ENCODE measurements at regions not wholly inside any gene's neighbourhood (a gene's known extent, or its start where the extent isn't known, plus 50 kb on each side); places are given as distances from the start of the nearest gene placed in this dataset.
"Not testable (repeated sequence)": the region's sequence is repeated elsewhere in the genome, so short reads cannot be mapped to it uniquely, and the experiment has no call there.

GRCh38 chr14:87043667-87044200 lies 949.2 kb downstream of the GALC start:
- intact Hi-C loops (cut with DNase I): no loop called here
- DNase-seq: no peak

GRCh38 chr14:87042354-87042753 lies 950.6 kb downstream of the GALC start:
- DNase-seq: no peak
- intact Hi-C loops (cut with DNase I): no loop called here

- intact Hi-C loops (cut with DNase I): no loop called here
- no peak for DNase-seq
These were observed 951.5 kb downstream of the GALC start for GRCh38 chr14:87041290-87042020.

GRCh38 chr14:87034680-87035079 lies 958.3 kb downstream of the GALC start:
- intact Hi-C loops (cut with DNase I): no loop called here
- DNase-seq: no peak

- no peak for DNase-seq
- intact Hi-C loops (cut with DNase I): no loop called here
These were observed 962.8 kb downstream of the GALC start for GRCh38 chr14:87030197-87030596.

- DNase-seq; intact Hi-C loops (cut with DNase I): not testable (repeated sequence)
These were observed 972.9 kb downstream of the GALC start for GRCh38 chr14:87020106-87020505.

GRCh38 chr14:87018294-87018693 lies 974.7 kb downstream of the GALC start:
- no peak for DNase-seq
- intact Hi-C loops (cut with DNase I): no loop called here

- no peak for DNase-seq
- intact Hi-C loops (cut with DNase I): no loop called here
These were observed 975.6 kb downstream of the GALC start for GRCh38 chr14:87017335-87017734.

GRCh38 chr14:87014856-87015255 lies 978.1 kb downstream of the GALC start:
- DNase-seq: no peak
- intact Hi-C loops (cut with DNase I): no loop called here

GRCh38 chr14:87013583-87013982 lies 979.4 kb downstream of the GALC start:
- DNase-seq: no peak
- intact Hi-C loops (cut with DNase I): no loop called here

- intact Hi-C loops (cut with DNase I): no loop called here
These were observed 984.0 kb downstream of the GALC start for GRCh38 chr14:87008965-87009364.

GRCh38 chr14:87005280-87005679 lies 987.7 kb downstream of the GALC start:
- intact Hi-C loops (cut with DNase I): no loop called here
- DNase-seq: no peak

More at GRCh38 chr14:87008965-87009364, 984.0 kb downstream of the GALC start:
- DNase-seq: no peak

GRCh38 chr14:87002776-87003175 lies 990.2 kb downstream of the GALC start:
- no peak for DNase-seq
- intact Hi-C loops (cut with DNase I): no loop called here

GRCh38 chr14:87001333-87001732 lies 991.6 kb downstream of the GALC start:
- no peak for DNase-seq
- intact Hi-C loops (cut with DNase I): no loop called here

GRCh38 chr14:87000081-87000480 lies 992.9 kb downstream of the GALC start:
- intact Hi-C loops (cut with DNase I): no loop called here
- DNase-seq: no peak

GRCh38 chr14:86999036-86999435 lies 993.9 kb downstream of the GALC start:
- intact Hi-C loops (cut with DNase I): no loop called here
- no peak for DNase-seq

- intact Hi-C loops (cut with DNase I): no loop called here
- DNase-seq: no peak
These were observed 995.7 kb downstream of the GALC start for GRCh38 chr14:86997271-86997670.

GRCh38 chr14:86990396-86990795 lies 1002.6 kb downstream of the GALC start:
- no peak for DNase-seq
- intact Hi-C loops (cut with DNase I): no loop called here

GRCh38 chr14:86989285-86989684 lies 1003.7 kb downstream of the GALC start:
- intact Hi-C loops (cut with DNase I): no loop called here

GRCh38 chr14:86987966-86988365 lies 1005.0 kb downstream of the GALC start:
- intact Hi-C loops (cut with DNase I): no loop called here
- no peak for DNase-seq

More at GRCh38 chr14:86989285-86989684, 1003.7 kb downstream of the GALC start:
- DNase-seq: no peak

GRCh38 chr14:86973177-86973576 lies 1019.8 kb downstream of the GALC start:
- no peak for DNase-seq
- intact Hi-C loops (cut with DNase I): no loop called here

GRCh38 chr14:86971292-86971691 lies 1021.7 kb downstream of the GALC start:
- no peak for DNase-seq
- intact Hi-C loops (cut with DNase I): no loop called here

All from posterior cingulate gyrus (tissue), 11 donors.